SK-N-SH (cell line): ENCODE measurements at regions not wholly inside any gene's neighbourhood (a gene's known extent, or its start where the extent isn't known, plus 50 kb on each side); places are given as distances from the start of the nearest gene placed in this dataset.

Experiments used
- ELF1 ChIP-seq: IDR thresholded peaks from 2 replicates; pipeline ENCODE4 v1.4.0; 2012
- EP300 ChIP-seq, 2 experiments: IDR thresholded peaks; 2 replicates each; pipeline versions ENCODE4 v1.4.0 to v1.6.1; 2012; ENCODE audit warnings: borderline replicate concordance in 1 of 2, low read depth in 1 of 2, low read length in 1 of 2
- FOSL2 ChIP-seq: IDR thresholded peaks from 2 replicates; pipeline ENCODE4 v1.4.0; 2012; ENCODE audit warnings: low read depth, mild to moderate bottlenecking, moderate library complexity, borderline replicate concordance
- FOXM1 ChIP-seq: IDR thresholded peaks from 2 replicates; pipeline ENCODE4 v1.4.0; 2012; ENCODE audit warnings: low read depth, mild to moderate bottlenecking
- MEF2A ChIP-seq: IDR thresholded peaks from 2 replicates; pipeline ENCODE4 v1.4.0; 2012; ENCODE audit warnings: low read depth, borderline replicate concordance
- POLR2AphosphoS5 ChIP-seq: IDR thresholded peaks from 2 replicates; pipeline ENCODE4 v1.6.1; 2012; ENCODE audit warnings: low read depth, low read length
- SMC3 ChIP-seq: IDR thresholded peaks from 2 replicates; pipeline ENCODE4 v1.6.1; 2012; ENCODE audit warnings: low read depth, low read length, improper control_type of control experiment
- YY1 ChIP-seq: IDR thresholded peaks from 2 replicates; pipeline ENCODE4 v1.4.0; 2012; ENCODE audit warnings: low read depth, mild to moderate bottlenecking
- TF ChIP-seq, protein P1 (sequence below): fragments of 200-600 bp; sonication (generic); IDR thresholded peaks from 2 replicates; pipeline ENCODE4 v1.6.1; 2017; ENCODE audit warnings: antibody characterized with exemption, mild to moderate bottlenecking, moderate library complexity
- TF ChIP-seq, protein P2 (sequence below): IDR thresholded peaks from 2 replicates; pipeline ENCODE4 v1.4.0; 2012; ENCODE audit warnings: low read depth

DNA sequence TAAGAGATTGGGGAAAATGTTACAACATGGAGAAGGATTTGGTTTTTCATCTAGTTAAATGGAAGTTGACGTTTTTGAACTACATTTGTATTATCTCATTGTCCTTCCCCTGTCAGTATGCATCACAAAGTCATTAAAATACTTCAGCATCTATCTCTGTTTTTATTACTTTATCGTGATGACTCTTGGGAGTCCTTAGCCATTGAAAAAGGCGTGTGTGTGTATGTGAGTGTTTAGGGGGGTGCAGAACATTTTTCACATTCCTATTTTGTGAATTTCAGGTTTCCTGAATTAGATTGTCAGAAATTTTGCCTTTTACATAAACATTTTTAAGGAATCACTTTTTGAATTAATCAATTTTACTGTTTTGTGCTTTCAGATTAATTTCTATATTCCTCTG, 360.6 kb upstream of the SGO1 start:
- TF ChIP-seq FOSL2 (no peak), MEF2A (no peak), POLR2AphosphoS5 (no peak), SMC3 (no peak), FOXM1 (no peak), YY1 (no peak), ELF1 (no peak), EP300 (IDR thresholded peaks at IDR 0.05; ENCODE audit: borderline replicate concordance in 1 of 2, low read depth in 1 of 2, low read length in 1 of 2) (no peak)
- TF ChIP-seq, protein P1, sequence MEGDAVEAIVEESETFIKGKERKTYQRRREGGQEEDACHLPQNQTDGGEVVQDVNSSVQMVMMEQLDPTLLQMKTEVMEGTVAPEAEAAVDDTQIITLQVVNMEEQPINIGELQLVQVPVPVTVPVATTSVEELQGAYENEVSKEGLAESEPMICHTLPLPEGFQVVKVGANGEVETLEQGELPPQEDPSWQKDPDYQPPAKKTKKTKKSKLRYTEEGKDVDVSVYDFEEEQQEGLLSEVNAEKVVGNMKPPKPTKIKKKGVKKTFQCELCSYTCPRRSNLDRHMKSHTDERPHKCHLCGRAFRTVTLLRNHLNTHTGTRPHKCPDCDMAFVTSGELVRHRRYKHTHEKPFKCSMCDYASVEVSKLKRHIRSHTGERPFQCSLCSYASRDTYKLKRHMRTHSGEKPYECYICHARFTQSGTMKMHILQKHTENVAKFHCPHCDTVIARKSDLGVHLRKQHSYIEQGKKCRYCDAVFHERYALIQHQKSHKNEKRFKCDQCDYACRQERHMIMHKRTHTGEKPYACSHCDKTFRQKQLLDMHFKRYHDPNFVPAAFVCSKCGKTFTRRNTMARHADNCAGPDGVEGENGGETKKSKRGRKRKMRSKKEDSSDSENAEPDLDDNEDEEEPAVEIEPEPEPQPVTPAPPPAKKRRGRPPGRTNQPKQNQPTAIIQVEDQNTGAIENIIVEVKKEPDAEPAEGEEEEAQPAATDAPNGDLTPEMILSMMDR = no peak
- TF ChIP-seq, protein P2, sequence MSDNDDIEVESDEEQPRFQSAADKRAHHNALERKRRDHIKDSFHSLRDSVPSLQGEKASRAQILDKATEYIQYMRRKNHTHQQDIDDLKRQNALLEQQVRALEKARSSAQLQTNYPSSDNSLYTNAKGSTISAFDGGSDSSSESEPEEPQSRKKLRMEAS = no peak
